Nucleus accumbens (tissue), 56 donors: ENCODE measurements at regions not wholly inside any gene's neighbourhood (a gene's known extent, or its start where the extent isn't known, plus 50 kb on each side); places are given as distances from the start of the nearest gene placed in this dataset.

Experiments
- DNase-seq, 56 donors: peaks; one replicate each; lab custom pipeline; 2025; lab: John Stamatoyannopoulos, UW

GRCh38 chr5:164000819-164001218, 495.4 kb downstream of the MAT2B start:
- DNase-seq = no peak

DNA sequence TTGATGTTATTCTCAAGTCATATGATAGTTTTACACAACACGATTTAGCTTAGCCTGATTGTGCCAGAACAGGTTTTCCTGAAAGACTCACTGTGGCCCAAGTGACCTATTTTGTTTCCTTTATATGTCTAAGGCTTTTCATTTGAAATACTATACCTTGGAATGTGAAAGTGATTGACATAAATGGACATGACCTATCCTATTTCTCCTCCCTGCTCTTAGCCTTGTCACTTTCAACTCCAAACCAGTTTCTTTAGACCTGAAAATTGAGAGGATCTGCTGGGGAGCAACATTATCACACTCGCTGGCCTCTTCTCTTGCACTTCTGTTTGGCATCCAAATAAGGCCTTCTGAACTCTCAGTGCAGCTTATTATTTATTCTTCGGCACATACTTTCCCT, 496.8 kb downstream of the MAT2B start:
- DNase-seq = no peak

- DNase-seq = no peak
Observed at GRCh38 chr5:164002628-164003027, 497.2 kb downstream of the MAT2B start.

DNA sequence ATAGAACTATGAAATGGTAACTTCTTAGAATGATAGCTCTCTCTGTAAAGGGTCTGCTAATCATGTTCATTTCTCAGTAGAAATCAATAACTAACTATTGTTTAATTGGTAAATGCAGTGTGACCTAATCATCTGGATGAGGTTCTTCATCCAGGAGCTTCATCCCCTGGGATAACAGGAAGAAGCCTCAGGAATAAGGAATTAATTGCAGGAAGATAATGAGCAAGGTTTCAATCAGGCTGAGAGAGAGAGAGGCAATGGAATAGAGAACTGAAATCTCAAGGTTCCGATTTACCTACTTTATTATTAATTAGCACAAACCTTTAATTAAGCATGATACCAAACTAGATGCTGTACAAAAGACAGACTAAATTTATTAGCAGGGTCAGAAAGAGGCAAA, 499.7 kb downstream of the MAT2B start:
- DNase-seq = no peak

GRCh38 chr5:164007064-164007463, 501.6 kb downstream of the MAT2B start:
- DNase-seq = no peak

DNA sequence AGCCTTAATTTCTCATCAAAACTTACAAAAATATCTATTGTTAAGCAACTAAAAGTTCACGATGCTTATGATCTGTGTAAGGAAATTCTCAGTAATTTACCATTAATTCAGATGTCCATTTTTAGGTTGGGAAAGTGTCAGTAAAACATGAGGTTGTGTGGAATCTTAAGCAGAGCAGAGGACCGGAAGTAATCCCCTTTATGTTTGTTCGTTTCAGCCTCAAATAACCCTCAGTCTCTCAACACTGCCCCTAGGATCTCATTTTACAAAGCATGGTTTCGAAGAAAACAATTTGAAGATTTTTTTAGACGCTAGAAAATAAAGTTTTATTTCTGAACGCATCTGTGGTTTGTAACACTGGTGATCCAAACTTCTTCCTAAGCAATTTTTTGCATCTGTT, 504.2 kb downstream of the MAT2B start:
- no peak for DNase-seq

DNA sequence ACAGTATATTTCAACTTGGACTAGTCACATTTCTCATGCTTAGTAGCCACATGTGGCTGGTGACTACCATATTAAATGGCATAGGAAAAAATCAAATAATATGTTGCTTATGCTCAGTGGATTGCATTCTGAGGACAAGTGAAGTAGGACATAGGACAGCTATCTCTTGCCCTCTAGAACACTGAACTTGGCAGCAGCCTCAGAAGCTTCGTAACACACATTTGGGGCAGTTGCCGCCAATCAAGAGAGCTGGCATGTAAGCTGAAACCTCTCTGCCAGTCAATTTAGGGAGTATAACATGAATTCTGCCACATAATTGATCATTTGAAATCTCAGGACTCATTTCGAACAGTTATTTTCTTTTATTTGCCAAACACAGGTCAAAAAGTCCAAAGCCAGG, 505.5 kb downstream of the MAT2B start:
- no peak for DNase-seq

DNA sequence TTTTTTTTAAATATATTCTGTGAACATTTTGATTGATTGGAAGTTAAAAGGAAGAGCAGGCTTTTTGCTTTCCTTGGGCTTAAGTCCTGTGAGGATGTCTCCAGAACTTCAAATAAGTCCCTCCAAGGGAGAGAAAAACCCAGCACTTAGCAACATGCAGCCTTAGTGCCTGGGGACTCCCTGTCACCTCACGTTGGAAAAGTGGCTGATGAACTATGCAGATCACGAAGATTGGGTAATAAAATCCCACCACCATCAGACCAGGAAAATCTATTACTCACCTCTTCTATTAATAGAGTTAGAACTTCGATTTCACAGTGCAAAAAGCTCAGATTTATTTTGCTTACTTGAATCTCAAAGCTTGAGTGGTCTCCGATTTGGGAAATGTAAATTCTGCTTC, 507.0 kb downstream of the MAT2B start:
- DNase-seq = no peak

GRCh38 chr5:164013077-164013670, 507.8 kb downstream of the MAT2B start:
- peak in 29 of 56 donors; percentile 0 to 73 (median 14) for DNase-seq

GRCh38 chr5:164020116-164020515, 514.7 kb downstream of the MAT2B start:
- DNase-seq = no peak

- no peak for DNase-seq
Observed at GRCh38 chr5:164027738-164028137, 522.3 kb downstream of the MAT2B start.

DNA sequence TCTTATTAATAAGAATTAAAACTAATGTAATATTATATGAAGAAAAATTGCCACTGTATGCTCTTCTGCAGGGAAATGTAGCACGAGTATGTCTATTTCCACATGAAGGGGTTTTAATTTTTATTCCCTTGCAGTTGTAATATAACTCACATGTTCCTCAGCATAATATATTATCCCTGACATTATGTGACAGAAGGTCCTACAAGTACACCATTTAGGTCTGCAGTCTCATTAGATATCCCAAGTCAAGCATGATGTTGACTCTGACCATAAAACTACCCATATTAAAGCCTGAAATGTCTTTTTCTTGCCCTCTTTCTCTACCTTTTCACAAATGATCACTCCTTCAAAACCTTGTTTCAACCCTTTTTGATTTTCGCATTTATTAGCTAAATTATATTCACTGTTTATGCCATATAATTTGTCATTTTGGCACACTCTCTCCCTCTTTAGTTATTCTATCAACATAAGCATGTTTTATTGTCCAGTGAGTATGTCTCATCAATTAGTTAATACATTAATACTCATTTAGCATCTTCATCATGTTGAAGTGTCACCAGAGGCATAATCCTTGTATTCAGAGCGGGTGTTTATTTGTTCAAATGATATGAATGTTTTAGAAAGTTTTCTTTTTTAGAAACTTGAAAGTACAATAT, 532.8 kb downstream of the MAT2B start:
- DNase-seq = no peak

DNA sequence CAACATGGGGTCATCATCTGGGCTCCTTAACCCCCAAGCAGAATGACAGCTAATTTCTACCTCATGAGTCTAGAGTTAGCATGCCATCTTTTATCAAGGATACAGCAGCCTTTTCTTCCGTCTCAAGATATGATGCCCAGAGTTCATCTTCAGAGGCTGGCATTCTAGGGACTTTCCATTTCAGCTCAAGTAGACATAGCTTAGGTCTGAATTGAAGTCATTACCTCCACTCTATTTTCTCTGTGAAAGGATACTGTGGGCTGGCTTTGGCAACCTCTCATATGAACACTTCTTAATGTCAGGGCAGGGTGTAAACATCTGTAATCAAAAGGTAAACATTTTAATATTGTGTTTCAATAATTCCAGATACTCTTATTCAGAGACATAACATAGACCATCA, 535.7 kb downstream of the MAT2B start:
- no peak for DNase-seq

DNA sequence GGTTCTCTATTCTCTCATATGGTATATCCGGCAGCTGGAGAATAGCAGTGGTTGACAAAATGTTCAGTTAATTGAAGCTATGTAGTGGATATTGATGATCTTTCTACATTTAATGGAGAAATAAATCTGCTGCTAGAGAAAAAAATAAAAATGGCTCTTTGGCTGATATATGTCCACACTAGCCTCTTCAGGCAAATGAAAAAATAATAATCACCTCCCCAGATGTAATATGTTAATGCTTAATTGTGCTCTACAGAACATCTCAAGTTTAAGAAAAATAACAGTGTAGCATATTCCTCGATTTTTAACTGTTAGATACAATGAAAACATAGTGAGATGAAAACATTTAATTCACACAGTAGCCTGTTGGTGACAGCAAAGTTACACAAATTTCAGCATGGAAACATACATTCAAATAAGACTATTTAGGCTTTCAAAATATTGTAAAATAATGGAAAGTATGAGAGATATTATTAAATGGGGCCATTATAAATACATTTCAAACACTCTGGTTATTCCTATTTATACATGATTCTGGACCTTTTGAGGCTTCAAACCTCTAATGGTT, 543.0 kb downstream of the MAT2B start:
- no peak for DNase-seq

GRCh38 chr5:164051745-164052144, 546.3 kb downstream of the MAT2B start:
- DNase-seq = no peak

- no peak for DNase-seq
Observed at GRCh38 chr5:164052536-164053093, 547.2 kb downstream of the MAT2B start.

DNA sequence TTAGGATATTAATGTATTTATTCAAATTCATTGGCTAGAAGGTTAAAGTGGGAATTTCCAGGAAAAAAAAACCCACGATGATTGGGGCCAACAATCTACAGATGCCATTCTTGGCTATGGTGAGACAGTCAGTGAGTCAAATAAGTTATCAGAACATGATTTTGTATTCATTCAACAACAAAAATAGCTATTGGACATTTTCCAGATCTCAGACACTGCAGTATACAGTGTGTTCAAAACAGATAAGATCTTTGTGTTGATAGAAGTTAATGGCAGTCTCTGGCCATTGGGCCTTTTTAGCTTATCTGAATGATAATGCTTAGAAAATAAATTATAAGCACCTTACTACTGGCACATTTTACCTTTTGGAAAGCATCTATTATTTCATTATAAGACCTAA, 547.7 kb downstream of the MAT2B start:
- DNase-seq = no peak

GRCh38 chr5:164054461-164054860, 549.0 kb downstream of the MAT2B start:
- DNase-seq = no peak

DNA sequence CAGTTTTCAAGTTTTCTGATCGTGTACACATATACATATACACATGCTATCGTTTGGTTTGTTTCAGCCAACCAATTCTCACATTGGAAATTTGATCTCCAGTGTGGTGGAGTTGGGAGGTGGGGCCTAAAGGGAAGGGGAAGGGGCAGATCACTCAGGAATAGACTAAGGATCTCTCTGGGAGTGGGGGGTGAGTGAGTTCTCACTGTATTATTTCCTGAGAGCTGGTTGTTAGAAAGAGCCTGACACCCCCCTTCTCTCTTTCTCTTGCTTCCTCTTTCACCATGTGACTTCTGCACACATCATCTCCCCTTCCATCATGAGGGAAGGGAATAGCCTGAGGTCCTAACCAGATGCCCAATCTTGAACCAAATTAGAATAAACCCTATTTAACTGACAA, 551.7 kb downstream of the MAT2B start:
- DNase-seq = no peak

DNA sequence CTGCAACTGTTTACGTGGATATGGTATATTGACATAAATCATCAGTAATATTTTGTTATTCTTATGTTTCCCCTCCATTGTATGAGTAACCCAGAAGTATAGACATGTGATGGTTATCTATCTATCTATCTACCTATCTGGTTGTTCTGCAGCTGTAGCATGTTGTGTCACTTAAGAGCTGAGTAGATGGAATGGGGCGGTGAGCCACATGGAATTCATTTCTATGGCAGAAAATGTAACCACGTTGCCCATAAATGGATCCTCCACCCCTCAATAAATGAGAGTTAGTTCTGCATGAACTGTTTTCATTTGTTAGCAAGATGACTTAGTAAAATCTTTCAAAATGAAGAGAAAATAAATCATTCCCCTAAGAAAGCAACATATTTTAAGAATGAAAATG, 553.2 kb downstream of the MAT2B start:
- no peak for DNase-seq

GRCh38 chr5:164059471-164059870, 554.1 kb downstream of the MAT2B start:
- DNase-seq = no peak

DNA sequence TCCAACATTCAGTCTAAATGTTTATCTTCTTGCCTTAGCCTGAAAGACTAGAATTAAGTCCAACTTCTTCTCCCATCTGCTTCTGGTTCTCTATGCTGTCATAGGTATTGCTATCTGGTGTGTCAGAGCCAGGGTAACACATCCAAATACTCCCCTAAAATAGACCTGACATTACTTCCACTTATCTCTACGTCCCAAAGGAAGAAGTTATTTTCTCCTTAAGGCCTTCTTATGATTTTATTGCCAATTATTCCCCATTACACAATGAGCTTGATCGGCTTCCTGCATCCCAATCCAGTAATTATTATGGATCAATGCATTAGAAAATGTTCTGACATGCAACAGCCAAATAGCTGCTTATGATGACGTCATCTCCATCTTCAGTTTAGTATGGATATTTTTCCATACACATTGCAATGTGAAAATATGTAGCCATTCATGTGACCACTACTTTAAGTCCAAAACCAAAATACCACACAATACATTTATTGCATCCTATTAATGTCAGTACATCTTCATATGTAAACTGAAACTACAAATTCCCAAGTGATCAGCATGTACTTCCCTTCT, 555.5 kb downstream of the MAT2B start:
- no peak for DNase-seq
